HFFc6 (cell line): ENCODE measurements at regions not wholly inside any gene's neighbourhood (a gene's known extent, or its start where the extent isn't known, plus 50 kb on each side); places are given as distances from the start of the nearest gene placed in this dataset.

Experiments used
- DNase-seq: peaks from one replicate; pipeline ENCODE4 v3.0.0-alpha.2; 2018
- H3K27ac Mint-ChIP-seq: 2 replicates; pipeline ENCODE4 v1.8.0; 2020; ENCODE audit warnings: mild to moderate bottlenecking, mixed read lengths
- H3K27me3 Mint-ChIP-seq: 2 replicates; pipeline ENCODE4 v1.8.0; 2021; ENCODE audit warnings: mild to moderate bottlenecking, moderate library complexity, mixed read lengths; ENCODE audit not compliant: insufficient read depth
- H3K36me3 Mint-ChIP-seq: 2 replicates; pipeline ENCODE4 v1.8.0; 2021; ENCODE audit warnings: low read depth, mixed read lengths
- H3K4me1 Mint-ChIP-seq: 2 replicates; pipeline ENCODE4 v1.8.0; 2020; ENCODE audit warnings: low read depth, mixed read lengths
- H3K4me3 Mint-ChIP-seq: 2 replicates; pipeline ENCODE4 v1.8.0; 2020; ENCODE audit warnings: mild to moderate bottlenecking, moderate library complexity, mixed read lengths
- H3K9me3 Mint-ChIP-seq: 2 replicates; pipeline ENCODE4 v1.8.0; 2020; ENCODE audit warnings: mild to moderate bottlenecking, mixed read lengths
- CTCF ChIP-seq: fragments of 200-600 bp; sonication (generic); IDR thresholded peaks from 2 replicates; pipeline ENCODE4 v1.5.0; 2021; ENCODE audit warnings: antibody characterized with exemption, mild to moderate bottlenecking

- TF ChIP-seq CTCF: no peak
- Mint-ChIP-seq H3K27me3 (no peaks in the 10 kb centered on the region; the same call in 1 of the 2 replicates), H3K27ac (no peak overlapping the region), H3K9me3 (peaks cover 12% of the 10 kb centered on the region; the same call in 1 of the 2 replicates), H3K4me3 (no peak overlapping the region), H3K4me1 (no peaks in the 10 kb centered on the region), H3K36me3 (peaks cover 6% of the 10 kb centered on the region)
- no peak for DNase-seq
Observed at GRCh38 chr13:82259284-82259683, 1623.0 kb downstream of the SLITRK1 start.

GRCh38 chr13:82257790-82258507, 1624.3 kb downstream of the SLITRK1 start:
- no peaks in the 10 kb centered on the region; the same call in 1 of the 2 replicates for H3K27me3 Mint-ChIP-seq
- no peak overlapping the region for H3K27ac Mint-ChIP-seq
- TF ChIP-seq CTCF: no peak
- H3K36me3 Mint-ChIP-seq: peaks cover 6% of the 10 kb centered on the region
- no peak for DNase-seq
- no peak overlapping the region for H3K4me3 Mint-ChIP-seq
- peaks cover 12% of the 10 kb centered on the region; the same call in 1 of the 2 replicates for H3K9me3 Mint-ChIP-seq
- H3K4me1 Mint-ChIP-seq: no peaks in the 10 kb centered on the region

GRCh38 chr13:82248762-82249161, 1633.5 kb downstream of the SLITRK1 start:
- Mint-ChIP-seq H3K9me3 (no peaks in the 10 kb centered on the region; the same call in 1 of the 2 replicates), H3K27ac (no peak overlapping the region), H3K4me1 (no peaks in the 10 kb centered on the region), H3K36me3 (no peaks in the 10 kb centered on the region), H3K27me3 (no peaks in the 10 kb centered on the region), H3K4me3 (no peak overlapping the region)
- DNase-seq: no peak
- TF ChIP-seq CTCF: no peak

- no peak for DNase-seq
- no peaks in the 10 kb centered on the region for H3K36me3 Mint-ChIP-seq
- H3K4me3 Mint-ChIP-seq: no peak overlapping the region
- no peaks in the 10 kb centered on the region; the same call in 1 of the 2 replicates for H3K9me3 Mint-ChIP-seq
- no peak overlapping the region for H3K27ac Mint-ChIP-seq
- no peaks in the 10 kb centered on the region for H3K27me3 Mint-ChIP-seq
- no peaks in the 10 kb centered on the region for H3K4me1 Mint-ChIP-seq
- no peak for TF ChIP-seq CTCF
Observed at GRCh38 chr13:82245860-82246259, 1636.4 kb downstream of the SLITRK1 start.

- no peak overlapping the region for H3K4me3 Mint-ChIP-seq
- DNase-seq: no peak
- H3K4me1 Mint-ChIP-seq: no peaks in the 10 kb centered on the region
- TF ChIP-seq CTCF: no peak
- no peaks in the 10 kb centered on the region for H3K36me3 Mint-ChIP-seq
- H3K27ac Mint-ChIP-seq: no peak overlapping the region
- peaks cover 11% of the 10 kb centered on the region for H3K9me3 Mint-ChIP-seq
- no peaks in the 10 kb centered on the region for H3K27me3 Mint-ChIP-seq
Observed at GRCh38 chr13:82224806-82225205, 1657.5 kb downstream of the SLITRK1 start.
